ENCODE measurements at regions not wholly inside any gene's neighbourhood (a gene's known extent, or its start where the extent isn't known, plus 50 kb on each side); places are given as distances from the start of the nearest gene placed in this dataset.

- TF ChIP-seq CTCF (IDR thresholded peaks at IDR 0.05), result no peak
- no peak for TF ChIP-seq POLR2AphosphoS5 (IDR thresholded peaks at IDR 0.05; ENCODE audit: low read depth, low read length)
- no peak for TF ChIP-seq ZBTB33 (IDR thresholded peaks at IDR 0.05; ENCODE audit: borderline replicate concordance, low read depth)
- no peak for TF ChIP-seq IRF3 (IDR thresholded peaks at IDR 0.05; ENCODE audit: low read depth, low read length)
- TF ChIP-seq YY1 (IDR thresholded peaks at IDR 0.05; ENCODE audit: low read depth), result no peak
- no peak for TF ChIP-seq NRF1 (IDR thresholded peaks at IDR 0.05; ENCODE audit: low read depth, low read length)
- no peak for TF ChIP-seq RAD21 (IDR thresholded peaks at IDR 0.05; ENCODE audit: low read length)
Observed at GRCh38 chr19:31969016-31969415, 376.4 kb upstream of the ZNF507 start.

All from SK-N-SH (cell line).